ENCODE measurements at regions not wholly inside any gene's neighbourhood (a gene's known extent, or its start where the extent isn't known, plus 50 kb on each side); places are given as distances from the start of the nearest gene placed in this dataset.

DNA sequence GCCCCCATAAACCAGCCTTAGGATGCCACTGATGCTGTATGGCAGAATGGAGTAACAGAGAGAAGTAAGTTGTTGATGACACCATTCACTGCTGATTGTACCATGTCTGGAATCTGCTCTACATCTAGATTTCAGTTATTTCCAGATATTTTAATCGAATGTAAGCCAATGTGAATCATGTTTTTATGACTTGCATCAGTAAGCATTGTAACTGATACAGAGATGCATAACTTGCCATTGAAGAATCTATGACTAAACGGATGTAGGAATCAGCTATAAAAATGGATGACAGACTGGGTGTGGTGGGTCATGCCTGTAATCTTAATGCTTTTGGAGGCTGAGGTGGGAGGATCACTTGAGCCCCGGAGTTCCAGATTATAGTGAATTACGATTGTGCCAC lies 161.0 kb upstream of the GATB start:
- no peak for DNase-seq (ENCODE audit: low spot score)
- Mint-ChIP-seq H3K4me1 (peaks cover 14% of the 10 kb centered on the region), H3K27me3 (ENCODE audit: insufficient read depth, low read depth) (peaks cover 12% of the 10 kb centered on the region), H3K4me3 (no peak overlapping the region), H3K36me3 (no peaks in the 10 kb centered on the region), H3K27ac (no peak overlapping the region), H3K9me3 (peaks cover 2% of the 10 kb centered on the region)
- no peaks in the 10 kb centered on the region for H3K27me3 ChIP-seq
- H4K20me1 ChIP-seq (ENCODE audit: low read depth), result no peaks in the 10 kb centered on the region
- no peak for TF ChIP-seq EZH2 (IDR thresholded peaks at IDR 0.05)
- TF ChIP-seq, protein P1, sequence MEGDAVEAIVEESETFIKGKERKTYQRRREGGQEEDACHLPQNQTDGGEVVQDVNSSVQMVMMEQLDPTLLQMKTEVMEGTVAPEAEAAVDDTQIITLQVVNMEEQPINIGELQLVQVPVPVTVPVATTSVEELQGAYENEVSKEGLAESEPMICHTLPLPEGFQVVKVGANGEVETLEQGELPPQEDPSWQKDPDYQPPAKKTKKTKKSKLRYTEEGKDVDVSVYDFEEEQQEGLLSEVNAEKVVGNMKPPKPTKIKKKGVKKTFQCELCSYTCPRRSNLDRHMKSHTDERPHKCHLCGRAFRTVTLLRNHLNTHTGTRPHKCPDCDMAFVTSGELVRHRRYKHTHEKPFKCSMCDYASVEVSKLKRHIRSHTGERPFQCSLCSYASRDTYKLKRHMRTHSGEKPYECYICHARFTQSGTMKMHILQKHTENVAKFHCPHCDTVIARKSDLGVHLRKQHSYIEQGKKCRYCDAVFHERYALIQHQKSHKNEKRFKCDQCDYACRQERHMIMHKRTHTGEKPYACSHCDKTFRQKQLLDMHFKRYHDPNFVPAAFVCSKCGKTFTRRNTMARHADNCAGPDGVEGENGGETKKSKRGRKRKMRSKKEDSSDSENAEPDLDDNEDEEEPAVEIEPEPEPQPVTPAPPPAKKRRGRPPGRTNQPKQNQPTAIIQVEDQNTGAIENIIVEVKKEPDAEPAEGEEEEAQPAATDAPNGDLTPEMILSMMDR (IDR thresholded peaks at IDR 0.05), result no peak
- TF ChIP-seq EZH2phosphoT487 (IDR thresholded peaks at IDR 0.05), result no peak
- H3K4me3 ChIP-seq, result no peak overlapping the region
- no peaks in the 10 kb centered on the region for H3K9me3 ChIP-seq (ENCODE audit: low read depth)
- no peaks in the 10 kb centered on the region for H3K79me2 ChIP-seq (ENCODE audit: low read depth)
- H3K4me1 ChIP-seq, result peaks cover 13% of the 10 kb centered on the region
- peaks cover 15% of the 10 kb centered on the region for H3F3A ChIP-seq (ENCODE audit: low read depth)
- H3K27ac ChIP-seq, result no peak overlapping the region
- no peak overlapping the region for H3K4me2 ChIP-seq
- H3K9ac ChIP-seq, result no peak overlapping the region
- H3K36me3 ChIP-seq, result no peaks in the 10 kb centered on the region
- no peak overlapping the region for H2AFZ ChIP-seq (replicated peaks)

DNA sequence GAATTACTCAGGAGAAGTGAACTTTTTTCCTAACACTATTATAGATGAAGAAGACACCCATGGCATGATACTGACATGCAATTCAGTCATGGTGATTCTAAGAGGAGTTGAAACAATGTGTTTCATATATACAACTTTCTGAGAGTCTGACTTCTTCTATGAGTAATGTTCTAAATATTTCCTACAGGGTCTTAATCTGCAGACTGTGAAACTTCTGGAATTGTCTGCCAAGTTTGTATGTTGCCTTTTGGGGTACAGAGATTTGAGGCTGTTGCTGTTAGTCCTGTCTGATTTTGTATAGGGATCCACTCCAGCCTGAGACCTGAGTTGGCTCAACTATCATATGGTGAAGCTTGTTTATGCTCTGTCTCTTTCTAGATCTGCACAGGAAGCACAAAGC lies 160.6 kb upstream of the GATB start:
- Histone ChIP-seq H3K4me2 (no peak overlapping the region), H3K9me3 (ENCODE audit: low read depth) (no peaks in the 10 kb centered on the region), H3K36me3 (no peaks in the 10 kb centered on the region), H3K4me1 (peaks cover 14% of the 10 kb centered on the region), H3K4me3 (no peak overlapping the region), H3K9ac (no peak overlapping the region), H3K27ac (no peak overlapping the region), H3F3A (ENCODE audit: low read depth) (peaks cover 16% of the 10 kb centered on the region), H4K20me1 (ENCODE audit: low read depth) (no peaks in the 10 kb centered on the region), H2AFZ (replicated peaks) (no peak overlapping the region), H3K27me3 (no peaks in the 10 kb centered on the region), H3K79me2 (ENCODE audit: low read depth) (no peaks in the 10 kb centered on the region)
- no peak overlapping the region for H3K27ac Mint-ChIP-seq
- H3K9me3 Mint-ChIP-seq, result peaks cover 4% of the 10 kb centered on the region
- H3K27me3 Mint-ChIP-seq (ENCODE audit: insufficient read depth, low read depth), result peaks cover 13% of the 10 kb centered on the region
- TF ChIP-seq EZH2phosphoT487 (IDR thresholded peaks at IDR 0.05) (no peak), EZH2 (IDR thresholded peaks at IDR 0.05) (no peak)
- TF ChIP-seq, protein P1 (IDR thresholded peaks at IDR 0.05), result no peak
- no peak overlapping the region for H3K4me3 Mint-ChIP-seq
- no peak for DNase-seq (ENCODE audit: low spot score)
- no peaks in the 10 kb centered on the region for H3K36me3 Mint-ChIP-seq
- H3K4me1 Mint-ChIP-seq, result peaks cover 15% of the 10 kb centered on the region

GRCh38 chr4:151917145-151917734 lies 156.4 kb upstream of the GATB start:
- H3F3A ChIP-seq (ENCODE audit: low read depth), result peaks cover 23% of the 10 kb centered on the region
- no peak overlapping the region for H2AFZ ChIP-seq (replicated peaks)
- peaks cover 21% of the 10 kb centered on the region for H3K4me1 ChIP-seq
- H3K4me2 ChIP-seq, result no peak overlapping the region
- Mint-ChIP-seq H3K27me3 (ENCODE audit: insufficient read depth, low read depth) (peaks cover 9% of the 10 kb centered on the region), H3K27ac (peak overlapping the region; percentile 43), H3K36me3 (no peaks in the 10 kb centered on the region), H3K4me3 (no peak overlapping the region), H3K4me1 (peaks cover 22% of the 10 kb centered on the region), H3K9me3 (peaks cover 14% of the 10 kb centered on the region)
- no peaks in the 10 kb centered on the region for H4K20me1 ChIP-seq (ENCODE audit: low read depth)
- H3K4me3 ChIP-seq, result no peak overlapping the region
- DNase-seq (ENCODE audit: low spot score), result peak; percentile 66
- H3K27me3 ChIP-seq, result no peaks in the 10 kb centered on the region
- TF ChIP-seq, protein P1 (IDR thresholded peaks at IDR 0.05), result no peak
- TF ChIP-seq EZH2phosphoT487 (IDR thresholded peaks at IDR 0.05), result no peak
- TF ChIP-seq EZH2 (IDR thresholded peaks at IDR 0.05), result no peak
- no peak overlapping the region for H3K27ac ChIP-seq
- H3K79me2 ChIP-seq (ENCODE audit: low read depth), result no peaks in the 10 kb centered on the region
- H3K9me3 ChIP-seq (ENCODE audit: low read depth), result no peaks in the 10 kb centered on the region
- no peaks in the 10 kb centered on the region for H3K36me3 ChIP-seq
- no peak overlapping the region for H3K9ac ChIP-seq
